GM10248 (cell line): ENCODE measurements at regions not wholly inside any gene's neighbourhood (a gene's known extent, or its start where the extent isn't known, plus 50 kb on each side); places are given as distances from the start of the nearest gene placed in this dataset.

ENCODE experiments used
- CTCF ChIA-PET: fragments of 300-600 bp; sonication (Branson Sonifier 250); formaldehyde crosslinking; extraction: SDS; loops from one replicate; lab custom pipeline; 2021; ENCODE audit warnings: antibody characterized with exemption; lab: Yijun Ruan, JAX
- POLR2A ChIA-PET: fragments of 350-650 bp; sonication (Branson Sonifier 250); formaldehyde crosslinking; extraction: SDS; loops from one replicate; lab custom pipeline; 2020; ENCODE audit warnings: antibody characterized with exemption; lab: Yijun Ruan, JAX
- DNase-seq: peaks from one replicate; pipeline ENCODE4 v3.0.0; 2012; ENCODE audit errors: extremely low spot score
- CTCF ChIP-seq: IDR thresholded peaks from 2 replicates; pipeline ENCODE4 v1.5.1; 2012; ENCODE audit warnings: mild to moderate bottlenecking, low read depth; ENCODE audit errors: extremely low read depth, missing control alignments, control extremely low read depth

- no peak for TF ChIP-seq CTCF
- ChIA-PET CTCF (interaction anchor here (1.3 kb wide), 1 partner anchor 31 kb away, joined by 3 read pairs; no protein-coding TSS in a partner anchor), POLR2A (no interaction called here)
- no peak for DNase-seq
Measured at GRCh38 chr11:42036201-42036600, 576.7 kb upstream of the LRRC4C start.

GRCh38 chr11:42043312-42043711, 583.9 kb upstream of the LRRC4C start:
- ChIA-PET CTCF (no interaction called here), POLR2A (no interaction called here)
- TF ChIP-seq CTCF: no peak
- no peak for DNase-seq

- DNase-seq: no peak
- ChIA-PET CTCF (interaction anchor here (1.1 to 1.4 kb wide), 2 partner anchors 13 to 28 kb away, joined by 3 read pairs; no protein-coding TSS in a partner anchor), POLR2A (no interaction called here)
- no peak for TF ChIP-seq CTCF
Measured at GRCh38 chr11:42047637-42048555, 588.4 kb upstream of the LRRC4C start.

GRCh38 chr11:42049186-42049585, 589.7 kb upstream of the LRRC4C start:
- ChIA-PET POLR2A (no interaction called here), CTCF (interaction anchor here (1.4 kb wide), 1 partner anchor 29 kb away, joined by 3 read pairs; no protein-coding TSS in a partner anchor)
- no peak for TF ChIP-seq CTCF
- no peak for DNase-seq

- TF ChIP-seq CTCF: no peak
- POLR2A ChIA-PET: no interaction called here
- CTCF ChIA-PET: no interaction called here
- no peak for DNase-seq
Measured at GRCh38 chr11:42049650-42050049, 590.2 kb upstream of the LRRC4C start.

- no peak for TF ChIP-seq CTCF
- no peak for DNase-seq
- CTCF ChIA-PET: no interaction called here
- POLR2A ChIA-PET: no interaction called here
Measured at GRCh38 chr11:42054351-42054900, 595.0 kb upstream of the LRRC4C start.
